Adrenal gland (tissue), 5 donors: ENCODE measurements at regions not wholly inside any gene's neighbourhood (a gene's known extent, or its start where the extent isn't known, plus 50 kb on each side); places are given as distances from the start of the nearest gene placed in this dataset.

Source experiments
- CTCF ChIP-seq, 6 experiments: fragments of 450-650 bp in 4 of 6; fragments of 200-600 bp in 2 of 6; sonication (generic) in 1 of 6; IDR thresholded peaks; 1 replicate in 5 of 6; 2 replicates in 1 of 6; pipeline versions ENCODE4 v1.5.1 to v1.8.0; 2016 to 2021; ENCODE audit warnings: antibody characterized with exemption in 6 of 6, mild to moderate bottlenecking in 2 of 6, moderate library complexity in 1 of 6
- POLR2A ChIP-seq, 2 donors: fragments of 450-650 bp; IDR thresholded peaks; one replicate each; pipeline ENCODE4 v1.6.1; 2017; ENCODE audit warnings: antibody characterized with exemption in 2 of 2, mild to moderate bottlenecking in 2 of 2, moderate library complexity in 1 of 2
- donor health status: DM: no; HTN: no; CAD: no.

GRCh38 chr6:119781365-119781764 is 431.8 kb upstream of the MAN1A1 start:
- TF ChIP-seq CTCF (IDR thresholded peaks at IDR 0.05): no peak
- no peak for TF ChIP-seq POLR2A (IDR thresholded peaks at IDR 0.05)
